ENCODE measurements at regions not wholly inside any gene's neighbourhood (a gene's known extent, or its start where the extent isn't known, plus 50 kb on each side); places are given as distances from the start of the nearest gene placed in this dataset.

GRCh38 chr4:32073542-32073941, 1353.4 kb downstream of the PCDH7 start:
- H3K27ac ChIP-seq: no peak overlapping the region
- no peaks in the 10 kb centered on the region for H3K4me1 ChIP-seq
- H3K27me3 ChIP-seq: no peaks in the 10 kb centered on the region
- H3K4me3 ChIP-seq: no peak overlapping the region
- DNase-seq (no peak), ATAC-seq (no peak)
- H3K36me3 ChIP-seq: no peaks in the 10 kb centered on the region
- intact Hi-C loops (cut with DNase I): no loop called here
- no peaks in the 10 kb centered on the region for H3K9me3 ChIP-seq
- WGBS (ENCODE audit: insufficient coverage, low coverage, low lambda C conversion rate, missing lambda C conversion rate): 61% methylated on average over 2 of the region's 2 CpGs
- TF ChIP-seq POLR2A (IDR thresholded peaks at IDR 0.05) (no peak), CTCF (IDR thresholded peaks at IDR 0.05) (no peak)

DNA sequence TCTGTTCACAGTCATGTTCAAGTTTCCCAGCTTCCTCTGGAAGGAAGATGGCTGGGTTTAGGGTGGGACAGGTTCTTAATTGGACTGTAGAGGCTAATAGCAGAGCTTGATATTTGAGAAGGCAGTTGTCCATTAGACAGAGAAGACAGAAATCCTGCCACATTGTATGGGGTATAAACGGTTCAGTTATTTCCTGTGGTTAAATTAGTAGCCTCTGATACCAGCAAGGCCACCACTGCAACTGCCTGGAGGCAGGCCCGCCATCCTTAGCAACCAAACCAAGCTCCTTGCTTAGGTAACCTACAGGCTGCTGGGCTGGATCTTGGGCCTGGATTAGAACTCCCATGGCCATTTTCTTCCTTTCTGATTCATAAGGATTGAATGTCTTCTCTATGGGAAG, 1367.0 kb downstream of the PCDH7 start:
- WGBS (ENCODE audit: insufficient coverage, low coverage, low lambda C conversion rate, missing lambda C conversion rate): 45% methylated on average over 1 of the region's 2 CpGs

GRCh38 chr4:32094987-32095386, 1374.8 kb downstream of the PCDH7 start:
- ATAC-seq: no peak
- no peaks in the 10 kb centered on the region for H3K27me3 ChIP-seq
- no peaks in the 10 kb centered on the region for H3K4me1 ChIP-seq
- 82% methylated on average over 2 of the region's 2 CpGs for WGBS (ENCODE audit: insufficient coverage, low coverage, low lambda C conversion rate, missing lambda C conversion rate)
- DNase-seq: no peak
- no peak overlapping the region for H3K27ac ChIP-seq
- TF ChIP-seq POLR2A (IDR thresholded peaks at IDR 0.05) (no peak), CTCF (IDR thresholded peaks at IDR 0.05) (no peak)
- no peaks in the 10 kb centered on the region for H3K36me3 ChIP-seq
- intact Hi-C loops (cut with DNase I): no loop called here
- no peak overlapping the region for H3K4me3 ChIP-seq
- no peaks in the 10 kb centered on the region for H3K9me3 ChIP-seq

More for the DNA sequence above, 1367.0 kb downstream of the PCDH7 start:
- ATAC-seq (no peak), DNase-seq (no peak)
- Histone ChIP-seq H3K36me3 (no peaks in the 10 kb centered on the region), H3K27ac (no peak overlapping the region), H3K4me1 (no peaks in the 10 kb centered on the region), H3K4me3 (no peak overlapping the region), H3K9me3 (no peaks in the 10 kb centered on the region), H3K27me3 (no peaks in the 10 kb centered on the region)
- intact Hi-C loops (cut with DNase I): no loop called here
- TF ChIP-seq CTCF (IDR thresholded peaks at IDR 0.05) (no peak), POLR2A (IDR thresholded peaks at IDR 0.05) (no peak)

DNA sequence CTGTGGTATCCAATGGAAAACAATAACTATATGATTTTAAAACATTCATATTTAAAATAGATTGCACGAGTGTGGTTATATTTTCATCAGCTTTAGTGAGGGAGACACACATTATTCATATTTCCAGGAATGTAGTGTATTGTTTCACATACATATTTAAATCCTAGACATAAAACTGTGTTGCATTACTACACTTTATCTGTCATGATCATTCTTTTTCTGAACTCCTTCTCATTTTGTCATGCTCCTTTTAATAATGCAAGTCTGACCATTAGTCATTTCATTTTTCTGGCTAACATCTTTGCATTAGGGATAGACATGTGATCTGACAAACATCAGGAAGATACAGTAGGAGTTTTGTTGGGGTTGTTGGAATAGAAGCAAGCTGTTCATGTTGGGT, 1382.7 kb downstream of the PCDH7 start:
- no peaks in the 10 kb centered on the region for H3K36me3 ChIP-seq
- intact Hi-C loops (cut with DNase I): no loop called here
- H3K4me3 ChIP-seq: no peak overlapping the region
- no peaks in the 10 kb centered on the region for H3K27me3 ChIP-seq
- 20% methylated on average over 1 of the region's 1 CpG for WGBS (ENCODE audit: insufficient coverage, low coverage, low lambda C conversion rate, missing lambda C conversion rate)
- H3K27ac ChIP-seq: no peak overlapping the region
- no peaks in the 10 kb centered on the region for H3K4me1 ChIP-seq
- TF ChIP-seq CTCF (IDR thresholded peaks at IDR 0.05) (no peak), POLR2A (IDR thresholded peaks at IDR 0.05) (no peak)
- H3K9me3 ChIP-seq: no peaks in the 10 kb centered on the region
- ATAC-seq: no peak
- DNase-seq: no peak

DNA sequence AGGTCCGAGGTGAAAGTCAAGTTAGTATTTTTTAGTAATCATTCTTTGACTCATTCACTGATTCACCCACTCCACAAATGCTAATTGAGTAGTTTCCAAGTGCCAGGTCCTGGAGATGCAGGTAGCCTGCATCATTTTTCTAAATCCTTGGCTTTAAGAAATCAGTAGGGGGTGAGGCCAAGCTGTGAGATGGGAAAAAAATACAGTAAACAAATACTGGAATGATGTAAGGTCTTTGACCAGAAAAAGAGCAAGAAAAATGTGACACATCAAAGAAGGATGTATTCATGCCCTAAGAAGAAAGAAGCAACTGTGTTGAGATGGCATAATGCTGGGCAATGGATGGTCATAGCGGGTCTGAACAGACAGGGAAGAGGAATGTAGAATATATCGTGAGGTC, 1386.6 kb downstream of the PCDH7 start:
- TF ChIP-seq POLR2A (IDR thresholded peaks at IDR 0.05) (no peak), CTCF (IDR thresholded peaks at IDR 0.05) (no peak)
- 74% methylated on average over 3 of the region's 3 CpGs for WGBS (ENCODE audit: insufficient coverage, low coverage, low lambda C conversion rate, missing lambda C conversion rate)
- DNase-seq (no peak), ATAC-seq (no peak)
- no peaks in the 10 kb centered on the region for H3K4me1 ChIP-seq
- no peak overlapping the region for H3K27ac ChIP-seq
- H3K4me3 ChIP-seq: no peak overlapping the region
- no peaks in the 10 kb centered on the region for H3K27me3 ChIP-seq
- no peaks in the 10 kb centered on the region for H3K36me3 ChIP-seq
- intact Hi-C loops (cut with DNase I): no loop called here
- no peaks in the 10 kb centered on the region for H3K9me3 ChIP-seq

Measured in right lobe of liver (tissue), 6 donors.